Dedifferentiated amniotic fluid mesenchymal stem cell (primary cell): ENCODE measurements at regions not wholly inside any gene's neighbourhood (a gene's known extent, or its start where the extent isn't known, plus 50 kb on each side); places are given as distances from the start of the nearest gene placed in this dataset.
"Not testable (repeated sequence)": the region's sequence is repeated elsewhere in the genome, so short reads cannot be mapped to it uniquely, and the experiment has no call there.

ENCODE experiments used
- DNase-seq: peaks from one replicate; pipeline ENCODE4 v3.0.0-alpha.2; 2016; ENCODE audit errors: extremely low spot score

- DNase-seq = peak; percentile 80
Measured at GRCh38 chr5:14054965-14055963, 87.9 kb upstream of the TRIO start.

GRCh38 chr5:14054111-14054854, 88.9 kb upstream of the TRIO start:
- no peak for DNase-seq

- DNase-seq = no peak
Measured at GRCh38 chr5:14050821-14051220, 92.3 kb upstream of the TRIO start.

GRCh38 chr5:14048434-14048833, 94.7 kb upstream of the TRIO start:
- DNase-seq = no peak

- DNase-seq = no peak
Measured at GRCh38 chr5:14041528-14042192, 97.2 kb upstream of the DNAH5 start.

GRCh38 chr5:14040542-14040941, 96.1 kb upstream of the DNAH5 start:
- DNase-seq = no peak

GRCh38 chr5:14039576-14039975, 95.1 kb upstream of the DNAH5 start:
- DNase-seq = no peak

GRCh38 chr5:14039063-14039462, 94.6 kb upstream of the DNAH5 start:
- DNase-seq = no peak

GRCh38 chr5:14038341-14038959, 94.0 kb upstream of the DNAH5 start:
- peak; percentile 42 for DNase-seq

- no peak for DNase-seq
Measured at GRCh38 chr5:14036947-14037346, 92.5 kb upstream of the DNAH5 start.

GRCh38 chr5:14036514-14036913, 92.0 kb upstream of the DNAH5 start:
- no peak for DNase-seq

- peak; percentile 98 for DNase-seq
Measured at GRCh38 chr5:14035859-14036503, 91.5 kb upstream of the DNAH5 start.

- no peak for DNase-seq
Measured at GRCh38 chr5:14034963-14035362, 90.5 kb upstream of the DNAH5 start.

GRCh38 chr5:14032918-14033317, 88.4 kb upstream of the DNAH5 start:
- no peak for DNase-seq

GRCh38 chr5:14028938-14029584, 84.6 kb upstream of the DNAH5 start:
- DNase-seq = no peak

- no peak for DNase-seq
Measured at GRCh38 chr5:14028188-14028587, 83.7 kb upstream of the DNAH5 start.

- no peak for DNase-seq
Measured at GRCh38 chr5:14025569-14026286, 81.2 kb upstream of the DNAH5 start.

GRCh38 chr5:14022971-14023370, 78.5 kb upstream of the DNAH5 start:
- no peak for DNase-seq

- not testable (repeated sequence) for DNase-seq
Measured at GRCh38 chr5:14020944-14021343, 76.5 kb upstream of the DNAH5 start.

GRCh38 chr5:14019768-14020290, 75.3 kb upstream of the DNAH5 start:
- DNase-seq = no peak
